ENCODE measurements at regions not wholly inside any gene's neighbourhood (a gene's known extent, or its start where the extent isn't known, plus 50 kb on each side); places are given as distances from the start of the nearest gene placed in this dataset.

GRCh38 chr4:110792036-110792435 is 169.2 kb upstream of the PITX2 start:
- TF ChIP-seq ZNF274 (IDR thresholded peaks at IDR 0.05; ENCODE audit: low read depth, low read length) (no peak), YY1 (IDR thresholded peaks at IDR 0.05; ENCODE audit: insufficient read depth, insufficient read length) (no peak), SUZ12 (IDR thresholded peaks at IDR 0.05; ENCODE audit: extremely low read depth, insufficient read depth, insufficient read length) (no peak)
- H3K27me3 ChIP-seq (ENCODE audit: insufficient read depth, insufficient read length) = no peaks in the 10 kb centered on the region
- H3K9me3 ChIP-seq (ENCODE audit: insufficient read depth, low read length) = no peaks in the 10 kb centered on the region
- no peak overlapping the region for H3K4me3 ChIP-seq (ENCODE audit: insufficient read length, low read depth)
- DNase-seq (ENCODE audit: low read depth, low spot score) = no peak
- no peak overlapping the region for H3K9ac ChIP-seq (ENCODE audit: insufficient read length, low read depth)
- H3K36me3 ChIP-seq (ENCODE audit: insufficient read depth, insufficient read length, low read length) = no peaks in the 10 kb centered on the region
- no peaks in the 10 kb centered on the region for H3K4me1 ChIP-seq (ENCODE audit: insufficient read depth, insufficient read length)

DNA sequence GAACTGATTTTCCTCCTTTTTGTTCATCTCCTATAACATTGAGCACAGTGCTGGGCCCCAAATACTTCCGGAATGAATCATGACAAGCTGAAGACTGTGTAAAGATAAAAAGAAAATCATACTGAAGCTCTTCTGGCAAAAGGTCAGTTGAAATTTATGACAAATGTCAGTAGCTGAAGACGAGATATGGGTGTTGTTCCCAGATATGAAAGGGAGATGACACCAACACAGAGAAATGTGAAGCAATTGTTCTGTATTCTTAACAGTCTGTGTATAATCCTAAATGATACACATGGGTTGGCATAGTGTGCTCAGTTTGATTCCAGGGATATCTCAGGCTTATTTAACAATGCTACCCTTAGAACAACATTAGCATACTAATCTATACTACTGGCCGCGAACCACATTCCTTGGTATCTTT is 170.5 kb upstream of the PITX2 start:
- no peak for DNase-seq (ENCODE audit: low read depth, low spot score)
- Histone ChIP-seq H3K4me1 (ENCODE audit: insufficient read depth, insufficient read length) (no peaks in the 10 kb centered on the region), H3K9me3 (ENCODE audit: insufficient read depth, low read length) (no peaks in the 10 kb centered on the region), H3K4me3 (ENCODE audit: insufficient read length, low read depth) (no peak overlapping the region), H3K36me3 (ENCODE audit: insufficient read depth, insufficient read length, low read length) (no peaks in the 10 kb centered on the region), H3K27me3 (ENCODE audit: insufficient read depth, insufficient read length) (no peaks in the 10 kb centered on the region), H3K9ac (ENCODE audit: insufficient read length, low read depth) (no peak overlapping the region)
- TF ChIP-seq YY1 (IDR thresholded peaks at IDR 0.05; ENCODE audit: insufficient read depth, insufficient read length) = no peak
- TF ChIP-seq ZNF274 (IDR thresholded peaks at IDR 0.05; ENCODE audit: low read depth, low read length) = no peak
- no peak for TF ChIP-seq SUZ12 (IDR thresholded peaks at IDR 0.05; ENCODE audit: extremely low read depth, insufficient read depth, insufficient read length)

DNA sequence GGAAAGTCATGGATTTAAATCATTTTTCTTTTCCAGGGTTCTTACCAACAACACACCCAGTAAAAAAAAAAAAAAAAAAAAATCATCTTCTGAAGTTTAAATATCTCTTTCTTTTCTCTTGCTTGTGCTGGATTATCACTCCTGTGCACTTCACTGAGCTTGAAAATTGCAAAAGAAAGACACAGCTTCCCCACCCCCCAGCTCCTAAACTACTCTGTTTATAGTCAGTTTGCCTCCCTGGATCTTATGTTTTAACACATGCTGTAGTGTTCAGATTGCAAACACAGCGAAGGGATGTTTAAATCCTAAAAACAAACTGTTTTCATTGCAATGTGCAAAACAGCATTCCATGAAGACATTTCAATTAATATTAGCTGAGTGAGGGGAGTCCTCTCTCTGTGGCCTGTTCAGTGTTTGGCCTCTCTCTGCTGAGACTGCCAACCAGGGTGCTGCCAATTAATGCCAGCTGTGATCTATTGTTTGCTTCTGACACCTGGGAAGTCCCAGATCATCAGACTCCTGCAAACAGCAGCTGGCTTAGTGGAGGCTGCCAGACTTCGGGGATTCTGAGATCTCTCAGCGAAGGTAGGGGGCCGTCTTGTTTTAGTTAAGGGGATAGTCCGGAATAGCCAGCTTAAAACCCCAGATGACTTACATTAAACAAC is 171.1 kb upstream of the PITX2 start:
- Histone ChIP-seq H3K4me3 (ENCODE audit: insufficient read length, low read depth) (no peak overlapping the region), H3K36me3 (ENCODE audit: insufficient read depth, insufficient read length, low read length) (no peaks in the 10 kb centered on the region), H3K4me1 (ENCODE audit: insufficient read depth, insufficient read length) (no peaks in the 10 kb centered on the region), H3K27me3 (ENCODE audit: insufficient read depth, insufficient read length) (no peaks in the 10 kb centered on the region), H3K9ac (ENCODE audit: insufficient read length, low read depth) (no peak overlapping the region), H3K9me3 (ENCODE audit: insufficient read depth, low read length) (no peaks in the 10 kb centered on the region)
- TF ChIP-seq YY1 (IDR thresholded peaks at IDR 0.05; ENCODE audit: insufficient read depth, insufficient read length) (no peak), SUZ12 (IDR thresholded peaks at IDR 0.05; ENCODE audit: extremely low read depth, insufficient read depth, insufficient read length) (no peak), ZNF274 (IDR thresholded peaks at IDR 0.05; ENCODE audit: low read depth, low read length) (no peak)
- peak; percentile 2 for DNase-seq (ENCODE audit: low read depth, low spot score)

- no peaks in the 10 kb centered on the region for H3K4me1 ChIP-seq (ENCODE audit: insufficient read depth, insufficient read length)
- H3K36me3 ChIP-seq (ENCODE audit: insufficient read depth, insufficient read length, low read length) = no peaks in the 10 kb centered on the region
- DNase-seq (ENCODE audit: low read depth, low spot score) = no peak
- H3K9me3 ChIP-seq (ENCODE audit: insufficient read depth, low read length) = no peaks in the 10 kb centered on the region
- H3K9ac ChIP-seq (ENCODE audit: insufficient read length, low read depth) = no peak overlapping the region
- no peak overlapping the region for H3K4me3 ChIP-seq (ENCODE audit: insufficient read length, low read depth)
- TF ChIP-seq ZNF274 (IDR thresholded peaks at IDR 0.05; ENCODE audit: low read depth, low read length) = no peak
- TF ChIP-seq YY1 (IDR thresholded peaks at IDR 0.05; ENCODE audit: insufficient read depth, insufficient read length) = no peak
- no peak for TF ChIP-seq SUZ12 (IDR thresholded peaks at IDR 0.05; ENCODE audit: extremely low read depth, insufficient read depth, insufficient read length)
- H3K27me3 ChIP-seq (ENCODE audit: insufficient read depth, insufficient read length) = no peaks in the 10 kb centered on the region
Measured at GRCh38 chr4:110795971-110796370, 173.1 kb upstream of the PITX2 start.

DNA sequence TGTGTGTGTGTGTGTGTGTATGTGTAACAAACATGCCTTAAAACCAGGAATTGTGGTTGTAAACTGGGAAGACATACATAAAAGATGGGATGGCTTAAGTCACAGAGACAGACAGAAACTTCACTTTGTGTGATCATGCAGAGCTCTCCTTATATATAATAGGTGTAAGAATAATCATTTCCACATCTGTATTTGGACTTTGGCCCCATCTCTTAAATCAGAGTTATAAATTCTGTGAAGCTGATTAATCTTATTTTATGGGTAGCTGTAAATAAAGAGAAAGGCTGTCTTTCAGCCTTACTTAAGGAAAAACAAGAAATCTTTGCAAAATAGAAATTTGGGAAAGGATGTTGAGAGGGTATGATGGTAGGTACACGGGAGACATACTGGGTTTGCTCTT is 174.6 kb upstream of the PITX2 start:
- DNase-seq (ENCODE audit: low read depth, low spot score) = no peak
- Histone ChIP-seq H3K4me1 (ENCODE audit: insufficient read depth, insufficient read length) (no peaks in the 10 kb centered on the region), H3K4me3 (ENCODE audit: insufficient read length, low read depth) (no peak overlapping the region), H3K36me3 (ENCODE audit: insufficient read depth, insufficient read length, low read length) (no peaks in the 10 kb centered on the region), H3K9ac (ENCODE audit: insufficient read length, low read depth) (no peak overlapping the region), H3K9me3 (ENCODE audit: insufficient read depth, low read length) (no peaks in the 10 kb centered on the region), H3K27me3 (ENCODE audit: insufficient read depth, insufficient read length) (no peaks in the 10 kb centered on the region)
- TF ChIP-seq ZNF274 (IDR thresholded peaks at IDR 0.05; ENCODE audit: low read depth, low read length) = no peak
- no peak for TF ChIP-seq SUZ12 (IDR thresholded peaks at IDR 0.05; ENCODE audit: extremely low read depth, insufficient read depth, insufficient read length)
- no peak for TF ChIP-seq YY1 (IDR thresholded peaks at IDR 0.05; ENCODE audit: insufficient read depth, insufficient read length)

DNA sequence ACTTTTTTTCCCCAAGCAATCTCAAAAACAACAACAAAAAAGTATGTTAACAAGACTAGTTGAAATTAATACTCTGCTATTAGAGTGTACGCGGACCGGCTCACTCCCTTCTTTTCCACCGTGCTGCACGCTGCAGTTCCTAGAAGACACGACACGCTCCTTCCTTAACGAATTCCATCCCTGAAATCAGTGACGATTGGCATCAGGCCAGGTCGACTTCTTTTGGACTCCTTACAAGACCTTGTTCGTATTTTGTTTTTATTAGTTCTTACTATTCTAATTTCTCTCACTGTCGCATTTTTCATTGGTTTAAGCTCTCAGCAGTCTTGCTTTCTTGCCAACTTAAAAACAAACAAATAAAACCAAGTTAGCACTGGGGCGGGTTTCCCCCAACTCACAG is 175.8 kb upstream of the PITX2 start:
- Histone ChIP-seq H3K9ac (ENCODE audit: insufficient read length, low read depth) (no peak overlapping the region), H3K4me1 (ENCODE audit: insufficient read depth, insufficient read length) (no peaks in the 10 kb centered on the region), H3K9me3 (ENCODE audit: insufficient read depth, low read length) (no peaks in the 10 kb centered on the region), H3K4me3 (ENCODE audit: insufficient read length, low read depth) (no peak overlapping the region), H3K36me3 (ENCODE audit: insufficient read depth, insufficient read length, low read length) (no peaks in the 10 kb centered on the region), H3K27me3 (ENCODE audit: insufficient read depth, insufficient read length) (no peaks in the 10 kb centered on the region)
- no peak for TF ChIP-seq ZNF274 (IDR thresholded peaks at IDR 0.05; ENCODE audit: low read depth, low read length)
- no peak for TF ChIP-seq YY1 (IDR thresholded peaks at IDR 0.05; ENCODE audit: insufficient read depth, insufficient read length)
- TF ChIP-seq SUZ12 (IDR thresholded peaks at IDR 0.05; ENCODE audit: extremely low read depth, insufficient read depth, insufficient read length) = no peak
- no peak for DNase-seq (ENCODE audit: low read depth, low spot score)

GRCh38 chr4:110799211-110799610 is 176.3 kb upstream of the PITX2 start:
- Histone ChIP-seq H3K9ac (ENCODE audit: insufficient read length, low read depth) (no peak overlapping the region), H3K4me3 (ENCODE audit: insufficient read length, low read depth) (no peak overlapping the region), H3K27me3 (ENCODE audit: insufficient read depth, insufficient read length) (no peaks in the 10 kb centered on the region), H3K9me3 (ENCODE audit: insufficient read depth, low read length) (no peaks in the 10 kb centered on the region), H3K36me3 (ENCODE audit: insufficient read depth, insufficient read length, low read length) (no peaks in the 10 kb centered on the region), H3K4me1 (ENCODE audit: insufficient read depth, insufficient read length) (no peaks in the 10 kb centered on the region)
- no peak for TF ChIP-seq SUZ12 (IDR thresholded peaks at IDR 0.05; ENCODE audit: extremely low read depth, insufficient read depth, insufficient read length)
- TF ChIP-seq ZNF274 (IDR thresholded peaks at IDR 0.05; ENCODE audit: low read depth, low read length) = no peak
- no peak for TF ChIP-seq YY1 (IDR thresholded peaks at IDR 0.05; ENCODE audit: insufficient read depth, insufficient read length)
- DNase-seq (ENCODE audit: low read depth, low spot score) = no peak

Measured in NT2/D1 (cell line).